HG03060 (cell line): ENCODE measurements at regions not wholly inside any gene's neighbourhood (a gene's known extent, or its start where the extent isn't known, plus 50 kb on each side); places are given as distances from the start of the nearest gene placed in this dataset.

Source experiments
- ATAC-seq: cut with Tn5 transposase; IDR thresholded peaks from one replicate; pipeline ENCODE4 v1.9.1; 2021; ENCODE audit warnings: low read depth, moderate number of reproducible peaks; ENCODE audit not compliant: unreplicated experiment

- no peak for ATAC-seq
Measured at GRCh38 chr6:122079916-122080315, 319.5 kb upstream of the HSF2 start.

DNA sequence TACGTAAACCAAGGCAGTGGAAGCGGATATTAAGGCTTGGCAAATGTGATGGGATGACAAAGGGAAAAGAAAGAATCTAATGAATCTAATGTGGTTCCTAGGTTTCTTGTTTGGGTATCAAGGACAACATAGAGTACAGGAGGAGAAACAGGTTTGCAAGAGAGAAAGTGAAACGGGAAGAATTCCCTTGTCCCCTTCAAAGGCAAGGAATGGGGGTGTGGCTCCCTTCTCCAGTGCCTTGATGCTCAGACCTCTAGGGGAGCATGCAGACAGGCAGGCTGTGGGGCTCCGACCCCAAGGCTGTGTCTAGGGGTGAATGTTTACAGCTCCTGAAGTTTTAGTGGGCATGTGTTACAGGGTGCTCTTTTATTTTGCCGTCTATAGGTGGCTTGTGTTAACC is 317.5 kb upstream of the HSF2 start:
- ATAC-seq = no peak

DNA sequence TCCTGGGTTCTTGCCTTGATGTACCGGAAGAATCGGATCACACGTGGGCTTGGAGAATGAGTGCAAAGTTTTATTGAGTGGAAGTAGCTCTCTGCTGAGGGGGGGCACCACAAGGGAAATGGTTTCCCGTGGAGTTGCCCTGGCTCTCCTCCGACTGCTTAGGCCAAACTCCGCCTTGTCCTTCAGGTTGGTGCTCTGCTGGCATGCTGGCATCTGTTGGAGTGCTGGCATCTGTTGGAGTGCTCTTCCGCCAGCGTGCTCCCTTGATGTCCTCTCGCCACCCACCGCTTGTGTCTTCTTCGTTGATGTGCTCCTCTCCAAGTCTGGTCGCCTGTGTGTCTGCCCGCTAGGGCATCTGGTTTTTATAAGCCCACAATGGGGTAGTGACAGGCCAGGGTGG is 317.1 kb upstream of the HSF2 start:
- ATAC-seq = no peak

DNA sequence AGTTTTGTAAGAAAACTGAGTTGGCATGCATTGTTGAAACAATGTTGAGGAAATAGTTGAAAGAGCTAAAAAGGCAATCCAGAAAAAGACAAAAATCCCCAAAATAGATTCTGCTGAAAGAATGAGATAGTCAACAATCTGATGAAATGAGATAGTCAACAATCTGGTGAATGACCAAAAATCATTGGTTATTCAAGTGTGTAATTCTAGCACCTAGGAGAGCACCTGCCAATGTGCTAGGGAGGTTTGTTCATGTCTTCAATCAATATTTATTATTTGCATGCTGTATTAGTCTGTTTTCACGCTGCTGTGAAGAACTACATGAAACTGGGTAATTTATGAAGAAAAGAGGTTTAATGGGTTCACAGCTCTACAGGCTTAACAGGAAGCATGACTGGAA is 307.1 kb upstream of the HSF2 start:
- no peak for ATAC-seq

DNA sequence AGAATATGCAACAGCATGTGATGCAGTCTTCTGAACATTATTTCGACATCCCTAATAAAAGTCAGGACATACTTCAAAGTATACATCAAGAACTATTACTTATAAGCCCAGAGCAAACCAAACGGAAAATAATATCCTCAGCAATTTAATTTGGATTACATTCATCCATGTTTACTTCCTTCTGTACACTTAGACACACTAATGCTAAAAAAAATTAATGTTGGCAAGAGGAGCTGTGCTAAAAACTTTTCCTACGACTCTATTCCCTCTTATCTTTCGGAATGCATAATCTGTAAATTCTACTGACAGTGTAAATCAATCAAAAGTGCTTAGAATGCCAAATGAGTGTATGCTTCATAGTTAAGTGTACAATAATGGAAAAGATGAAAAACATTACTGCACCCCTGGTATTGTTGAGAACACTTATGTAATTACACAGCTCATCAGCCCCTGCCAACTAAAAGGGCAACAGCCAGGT is 301.2 kb upstream of the HSF2 start:
- ATAC-seq = no peak

- no peak for ATAC-seq
Measured at GRCh38 chr6:122102026-122102425, 297.4 kb upstream of the HSF2 start.

DNA sequence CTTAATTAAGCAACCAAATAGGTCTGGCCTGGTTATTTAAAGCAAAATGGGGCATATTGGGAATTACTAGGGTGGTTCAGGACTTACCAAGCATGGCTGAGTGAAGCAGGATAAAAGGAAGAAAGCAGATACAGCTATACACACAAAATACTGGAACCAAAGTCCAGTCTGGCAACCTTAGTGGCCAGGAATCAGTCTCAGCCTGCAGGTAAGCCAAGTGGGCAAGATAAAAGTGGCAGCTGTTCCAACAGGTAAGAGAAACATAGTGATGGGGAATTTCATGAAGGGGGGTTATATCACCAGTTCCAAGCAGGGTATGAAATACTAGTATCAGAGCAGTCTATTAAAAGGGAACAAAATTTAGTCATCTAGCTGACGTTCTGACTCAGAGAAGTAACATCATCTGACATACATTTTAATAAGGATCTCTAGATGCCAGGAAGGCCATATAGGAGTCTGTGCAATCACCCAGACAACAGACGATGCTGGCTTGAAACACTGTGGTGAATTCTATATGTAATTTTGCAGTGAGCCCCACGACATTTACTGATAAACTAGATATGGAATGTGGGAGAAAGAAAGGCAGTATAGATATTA is 292.1 kb upstream of the HSF2 start:
- ATAC-seq = no peak

- ATAC-seq = no peak
Measured at GRCh38 chr6:122109075-122109474, 290.4 kb upstream of the HSF2 start.

DNA sequence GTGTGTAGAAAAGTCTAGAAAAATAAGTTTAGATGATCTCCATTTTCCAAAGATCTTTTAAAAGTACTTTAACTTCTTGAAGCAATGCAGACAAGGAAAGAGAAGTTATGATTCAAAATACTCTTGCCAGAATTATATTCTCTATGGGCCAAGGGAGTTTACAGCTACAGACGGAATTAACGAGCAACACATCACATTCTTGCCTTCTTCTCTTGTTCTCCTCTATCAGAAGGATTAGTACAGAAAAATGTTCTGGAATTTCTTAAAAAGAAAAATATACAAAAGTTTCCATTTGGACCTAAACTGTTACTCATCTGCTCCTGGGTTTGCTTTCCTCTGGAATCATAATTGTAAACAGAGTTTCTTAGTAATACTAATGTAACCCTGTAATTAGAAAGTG is 284.7 kb upstream of the HSF2 start:
- no peak for ATAC-seq

DNA sequence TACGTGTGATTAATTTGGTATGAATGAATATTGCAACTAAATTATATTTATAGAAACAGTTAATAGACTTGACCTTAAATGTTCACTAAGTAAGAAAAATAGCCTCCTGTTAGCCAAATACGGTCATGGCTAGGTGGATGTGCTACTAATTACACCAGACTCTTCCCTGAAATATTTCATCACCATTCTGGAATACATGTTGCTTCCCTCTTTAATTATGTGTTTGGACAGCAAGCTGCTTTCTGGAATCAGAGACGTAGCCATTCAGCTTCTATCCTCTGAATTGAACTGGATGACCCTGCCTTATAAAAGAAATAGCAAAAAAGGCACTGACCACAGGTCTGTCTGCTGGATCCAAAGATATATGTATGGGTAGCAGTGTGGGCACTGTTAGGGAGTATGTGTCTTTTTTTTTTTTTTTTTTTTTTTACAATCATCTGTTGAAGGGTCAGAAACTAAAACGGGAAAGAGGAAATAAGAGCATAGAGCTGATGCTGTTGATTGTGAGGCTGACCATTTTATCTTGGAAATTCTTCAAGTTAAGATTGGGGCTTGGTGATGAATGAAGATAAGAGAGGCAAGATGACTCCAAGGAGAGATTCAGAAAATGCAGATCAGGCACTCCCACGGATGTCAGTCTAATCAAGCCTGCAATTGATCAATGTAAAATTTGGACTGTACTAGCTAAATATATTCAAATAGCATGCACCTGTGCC is 283.2 kb upstream of the HSF2 start:
- ATAC-seq = no peak

- no peak for ATAC-seq
Measured at GRCh38 chr6:122116835-122117627, 282.4 kb upstream of the HSF2 start.

DNA sequence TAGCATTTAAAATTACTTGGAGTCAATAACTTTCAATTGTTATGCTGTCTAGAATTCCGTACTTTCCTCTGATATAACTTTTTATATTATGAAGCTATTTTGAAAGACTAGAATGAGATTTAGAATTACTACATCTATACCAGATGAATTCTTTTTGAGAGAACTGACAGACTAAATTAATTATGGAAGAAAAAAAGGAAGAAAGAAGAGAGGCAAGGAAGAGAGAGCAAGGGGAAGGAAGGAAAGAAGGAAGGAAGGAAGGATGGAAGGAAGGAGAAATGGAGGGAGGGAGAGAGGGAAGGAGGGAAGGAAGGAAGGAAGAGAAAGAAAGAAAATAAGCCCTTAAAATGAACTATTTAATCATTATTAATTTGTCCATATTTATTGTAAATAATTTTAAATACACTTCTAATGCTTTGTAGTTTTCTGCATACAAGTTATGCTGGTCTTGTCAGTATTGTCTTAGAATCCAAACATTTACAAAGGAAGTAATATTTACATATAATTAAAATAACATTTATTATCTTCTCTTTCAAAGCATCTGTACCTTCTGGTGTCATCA is 280.4 kb upstream of the HSF2 start:
- ATAC-seq = no peak

GRCh38 chr6:122122202-122122601 is 277.2 kb upstream of the HSF2 start:
- no peak for ATAC-seq

DNA sequence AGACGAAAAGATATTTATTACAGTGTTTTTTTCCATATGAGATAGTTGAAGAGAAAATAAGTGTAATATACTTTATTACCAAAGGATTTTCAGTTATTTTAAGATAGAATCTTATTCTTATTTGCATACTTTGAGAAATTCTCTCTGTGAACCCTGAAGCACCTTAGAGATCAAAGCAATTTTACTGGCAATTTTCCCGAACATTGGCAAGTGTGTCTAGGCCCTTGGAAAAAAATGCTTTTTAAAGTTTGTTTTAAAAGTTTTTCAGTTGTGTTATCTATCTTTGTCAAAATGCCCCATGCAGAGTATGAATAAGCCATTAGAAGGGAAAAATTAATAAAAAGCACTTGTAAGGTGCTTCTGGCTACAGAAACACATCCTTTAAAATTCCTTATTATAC is 276.8 kb upstream of the HSF2 start:
- ATAC-seq = no peak

DNA sequence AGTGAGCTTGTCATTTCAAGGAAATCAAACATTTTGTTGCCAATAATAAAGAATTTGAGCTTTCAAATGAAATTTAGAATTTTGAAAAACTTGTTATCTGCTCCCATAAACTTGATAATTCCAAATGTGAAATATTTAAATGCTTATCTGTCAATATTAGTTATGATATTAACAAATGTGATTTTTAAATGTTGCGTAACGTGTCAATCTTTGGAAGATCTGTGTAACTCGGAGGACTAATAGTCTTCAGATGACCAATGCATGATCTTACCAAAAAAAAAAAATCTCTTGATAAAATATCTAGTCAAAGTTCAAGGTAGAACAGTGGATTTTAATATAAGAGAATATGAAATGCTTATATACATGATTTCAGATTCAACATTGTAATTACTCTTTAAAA is 274.5 kb upstream of the HSF2 start:
- no peak for ATAC-seq

- ATAC-seq = no peak
Measured at GRCh38 chr6:122126894-122127293, 272.6 kb upstream of the HSF2 start.

GRCh38 chr6:122128445-122128844 is 271.0 kb upstream of the HSF2 start:
- ATAC-seq = no peak

GRCh38 chr6:122129313-122130025 is 270.0 kb upstream of the HSF2 start:
- ATAC-seq = no peak

GRCh38 chr6:122130026-122130348 is 269.5 kb upstream of the HSF2 start:
- ATAC-seq = no peak

DNA sequence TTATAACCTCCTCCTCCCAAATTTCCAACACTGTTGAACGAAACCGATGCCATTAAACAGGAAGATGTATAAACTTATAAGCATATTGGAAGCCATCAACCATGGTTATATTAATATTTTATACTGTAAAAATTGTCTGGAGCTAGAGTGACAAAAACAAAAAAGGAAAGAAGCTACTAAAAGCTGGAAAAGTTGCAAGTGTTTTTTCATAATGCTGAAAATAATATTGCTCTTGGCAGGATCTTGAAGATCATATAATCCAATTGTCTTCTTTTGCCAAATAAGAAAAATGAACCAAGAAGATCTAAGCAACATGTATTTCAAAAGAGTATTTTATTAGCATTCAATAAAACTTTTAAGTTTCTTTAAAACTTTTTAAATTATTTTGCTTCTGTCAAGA is 268.9 kb upstream of the HSF2 start:
- ATAC-seq = no peak

GRCh38 chr6:122136386-122136785 is 263.1 kb upstream of the HSF2 start:
- no peak for ATAC-seq
